Ishikawa (cell line): ENCODE measurements at regions not wholly inside any gene's neighbourhood (a gene's known extent, or its start where the extent isn't known, plus 50 kb on each side); places are given as distances from the start of the nearest gene placed in this dataset.

Experiments
- CREB1 ChIP-seq: IDR thresholded peaks from 2 replicates; pipeline ENCODE4 v1.6.1; 2012; ENCODE audit warnings: low read depth
- EP300 ChIP-seq: IDR thresholded peaks from 2 replicates; pipeline ENCODE4 v1.6.1; 2012; ENCODE audit warnings: borderline replicate concordance
- RAD21 ChIP-seq: IDR thresholded peaks from 2 replicates; pipeline ENCODE4 v1.6.1; 2012; ENCODE audit warnings: low read depth
- TEAD4 ChIP-seq: IDR thresholded peaks from 2 replicates; pipeline ENCODE4 v1.6.1; 2012
- USF1 ChIP-seq: IDR thresholded peaks from 2 replicates; pipeline ENCODE4 v1.6.1; 2012
- YY1 ChIP-seq: IDR thresholded peaks from 2 replicates; pipeline ENCODE4 v1.6.1; 2012; ENCODE audit warnings: low read depth

GRCh38 chr4:100820249-100820648 lies 302.4 kb upstream of the EMCN start:
- TF ChIP-seq RAD21 (no peak), EP300 (no peak), TEAD4 (no peak), CREB1 (no peak), USF1 (no peak), YY1 (no peak)
